H9 (cell line): ENCODE measurements at regions not wholly inside any gene's neighbourhood (a gene's known extent, or its start where the extent isn't known, plus 50 kb on each side); places are given as distances from the start of the nearest gene placed in this dataset.

ENCODE experiments used
- DNase-seq: peaks from one replicate; pipeline ENCODE4 v3.0.0-alpha.2; 2017
- H2AFZ ChIP-seq: one replicate; pipeline ENCODE4 v1.6.1; 2013; ENCODE audit warnings: mild to moderate bottlenecking, low read length, control low read depth, moderate library complexity
- H2AK5ac ChIP-seq: 2 replicates; pipeline ENCODE4 v1.6.1; 2013; ENCODE audit warnings: low read length, control low read depth, mixed read lengths; ENCODE audit not compliant: insufficient read length
- H2BK120ac ChIP-seq: one replicate; pipeline ENCODE4 v1.6.1; 2013; ENCODE audit warnings: low read depth, mild to moderate bottlenecking, low read length, control low read depth, inconsistent platforms; ENCODE audit not compliant: poor library complexity, severe bottlenecking
- H2BK12ac ChIP-seq: 2 replicates; pipeline ENCODE4 v1.6.1; 2013; ENCODE audit warnings: low read length, control low read depth, mixed read lengths, low read depth; ENCODE audit not compliant: insufficient read length
- H2BK15ac ChIP-seq: 2 replicates; pipeline ENCODE4 v1.6.1; 2013; ENCODE audit warnings: low read depth, low read length, control low read depth
- H2BK20ac ChIP-seq: one replicate; pipeline ENCODE4 v1.6.1; 2013; ENCODE audit warnings: low read depth, mild to moderate bottlenecking, low read length, control low read depth, inconsistent platforms; ENCODE audit not compliant: poor library complexity, severe bottlenecking
- H2BK5ac ChIP-seq: 2 replicates; pipeline ENCODE4 v1.6.1; 2013; ENCODE audit warnings: low read length, control low read depth, mixed read lengths; ENCODE audit not compliant: insufficient read length
- H3K14ac ChIP-seq: 2 replicates; pipeline ENCODE4 v1.6.1; 2013; ENCODE audit warnings: low read length, control low read depth; ENCODE audit not compliant: insufficient read depth
- H3K18ac ChIP-seq: 2 replicates; pipeline ENCODE4 v1.6.1; 2013; ENCODE audit warnings: low read depth, mild to moderate bottlenecking, mixed read lengths, low read length, control low read depth; ENCODE audit not compliant: insufficient read length
- H3K23ac ChIP-seq: 2 replicates; pipeline ENCODE4 v1.6.1; 2013; ENCODE audit warnings: low read length, control low read depth, mixed read lengths, low read depth; ENCODE audit not compliant: insufficient read length
- H3K23me2 ChIP-seq: 2 replicates; pipeline ENCODE4 v1.6.1; 2013; ENCODE audit warnings: low read depth, mild to moderate bottlenecking, mixed read lengths, low read length, control low read depth; ENCODE audit not compliant: insufficient read length, poor library complexity, severe bottlenecking
- H3K27ac ChIP-seq: 2 replicates; pipeline ENCODE4 v1.5.1; 2013; ENCODE audit warnings: low read length, control low read depth, mixed read lengths, low read depth; ENCODE audit not compliant: insufficient read length
- H3K27me3 ChIP-seq: 2 replicates; pipeline ENCODE4 v1.6.1; 2013; ENCODE audit warnings: low read length, control low read depth, inconsistent platforms; ENCODE audit not compliant: insufficient read depth
- H3K4ac ChIP-seq: 2 replicates; pipeline ENCODE4 v1.6.1; 2013; ENCODE audit warnings: low read depth, mild to moderate bottlenecking, control low read depth, inconsistent platforms, low read length, moderate library complexity
- H3K4me1 ChIP-seq: 2 replicates; pipeline ENCODE4 v1.6.1; 2013; ENCODE audit warnings: low read length, control low read depth, inconsistent platforms; ENCODE audit not compliant: insufficient read depth
- H3K4me2 ChIP-seq: 2 replicates; pipeline ENCODE4 v1.6.1; 2013; ENCODE audit warnings: low read length, control low read depth, mixed read lengths; ENCODE audit not compliant: insufficient read length, insufficient read depth
- H3K56ac ChIP-seq: 2 replicates; pipeline ENCODE4 v1.6.1; 2013; ENCODE audit warnings: low read depth, mild to moderate bottlenecking, mixed read lengths, low read length, control low read depth; ENCODE audit not compliant: insufficient read length
- H3K79me1 ChIP-seq: 2 replicates; pipeline ENCODE4 v1.6.1; 2013; ENCODE audit warnings: low read depth, mild to moderate bottlenecking, moderate library complexity, low read length, control low read depth, inconsistent platforms; ENCODE audit not compliant: insufficient read depth, poor library complexity, severe bottlenecking
- H3K79me2 ChIP-seq: 2 replicates; pipeline ENCODE4 v1.6.1; 2013; ENCODE audit warnings: low read length, control low read depth, inconsistent platforms; ENCODE audit not compliant: insufficient read depth
- H3K9ac ChIP-seq: 2 replicates; pipeline ENCODE4 v1.6.1; 2013; ENCODE audit warnings: low read length, control low read depth, mixed read lengths; ENCODE audit not compliant: insufficient read length; ENCODE audit errors: extremely low read depth
- H3K9me3 ChIP-seq: one replicate; pipeline ENCODE4 v1.6.1; 2013; ENCODE audit warnings: low read depth, low read length, inconsistent platforms; ENCODE audit not compliant: control insufficient read depth
- H3T11ph ChIP-seq: one replicate; pipeline ENCODE4 v1.6.1; 2013; ENCODE audit warnings: mild to moderate bottlenecking, low read length, control low read depth, inconsistent platforms
- H4K20me1 ChIP-seq: one replicate; pipeline ENCODE4 v1.6.1; 2013; ENCODE audit not compliant: control insufficient read depth, insufficient read length, insufficient read depth
- H4K5ac ChIP-seq: 2 replicates; pipeline ENCODE4 v1.6.1; 2013; ENCODE audit warnings: low read depth, mild to moderate bottlenecking, mixed read lengths, low read length, control low read depth; ENCODE audit not compliant: insufficient read length
- H4K8ac ChIP-seq: replicated peaks from 2 replicates; pipeline ENCODE4 v1.6.1; 2013; ENCODE audit warnings: low read length, control low read depth, mixed read lengths, low read depth; ENCODE audit not compliant: insufficient read length
- H4K91ac ChIP-seq: 2 replicates; pipeline ENCODE4 v1.6.1; 2013; ENCODE audit warnings: low read depth, mild to moderate bottlenecking, moderate library complexity, mixed read lengths, low read length, control low read depth; ENCODE audit not compliant: insufficient read length
- H3K27ac Mint-ChIP-seq, 3 experiments: 2 replicates in 2 of 3; 3 replicates in 1 of 3; pipeline ENCODE4 v1.8.0; 2020 to 2021; ENCODE audit warnings: mixed read lengths in 3 of 3, mild to moderate bottlenecking in 1 of 3, moderate library complexity in 1 of 3
- H3K27me3 Mint-ChIP-seq: 2 replicates; pipeline ENCODE4 v1.8.0; 2021; ENCODE audit warnings: low read depth, mild to moderate bottlenecking, moderate library complexity, mixed read lengths
- H3K36me3 Mint-ChIP-seq, 3 experiments: 2 replicates in 2 of 3; 3 replicates in 1 of 3; pipeline ENCODE4 v1.8.0; 2020 to 2021; ENCODE audit warnings: low read depth in 3 of 3, mixed read lengths in 3 of 3; ENCODE audit not compliant: insufficient read depth in 1 of 3
- H3K4me1 Mint-ChIP-seq, 2 experiments: 2 replicates each; pipeline ENCODE4 v1.8.0; 2020; ENCODE audit warnings: mixed read lengths in 2 of 2
- H3K4me3 Mint-ChIP-seq, 2 experiments: 2 replicates in 1 of 2; 3 replicates in 1 of 2; pipeline ENCODE4 v1.8.0; 2020 to 2021; ENCODE audit warnings: mild to moderate bottlenecking in 2 of 2, mixed read lengths in 2 of 2, moderate library complexity in 1 of 2
- H3K9me3 Mint-ChIP-seq, 2 experiments: 2 replicates in 1 of 2; 3 replicates in 1 of 2; pipeline ENCODE4 v1.8.0; 2020; ENCODE audit warnings: mild to moderate bottlenecking in 2 of 2, mixed read lengths in 2 of 2, moderate library complexity in 1 of 2
- CTCF ChIP-seq: fragments of 200-600 bp; sonication (generic); conservative IDR thresholded peaks from 3 replicates; pipeline ENCODE4 v1.8.0; 2021; ENCODE audit warnings: antibody characterized with exemption, mild to moderate bottlenecking
- WGBS: extraction: QIAGEN DNeasy Blood & Tissue Kit; methylation state at CpG from one replicate; pipeline ENCODE4 v1.1.7; 2013; ENCODE audit warnings: missing lambda C conversion rate, low lambda C conversion rate, mixed read lengths; ENCODE audit not compliant: insufficient read length; ENCODE audit errors: extremely low coverage; 5-methylcytosine and 5-hydroxymethylcytosine counted together

GRCh38 chrX:1009771-1010170 lies 202.7 kb downstream of the CRLF2 start:
- H3K79me1 ChIP-seq = no peaks in the 10 kb centered on the region

More at GRCh38 chrX:1009771-1010170, 202.7 kb downstream of the CRLF2 start:
- Histone ChIP-seq H2AK5ac (no peak overlapping the region), H4K91ac (no peak overlapping the region), H3K4ac (no peak overlapping the region), H2BK15ac (no peak overlapping the region), H3K23ac (no peak overlapping the region), H3T11ph (no peak overlapping the region), H3K79me2 (no peaks in the 10 kb centered on the region), H2BK120ac (no peak overlapping the region), H3K4me1 (no peaks in the 10 kb centered on the region), H3K4me2 (no peak overlapping the region), H3K23me2 (no peaks in the 10 kb centered on the region), H2BK20ac (no peak overlapping the region), H2AFZ (no peak overlapping the region), H3K27ac (no peak overlapping the region), H2BK12ac (no peak overlapping the region), H3K9me3 (no peaks in the 10 kb centered on the region), H3K9ac (no peak overlapping the region), H4K8ac (no peak overlapping the region), H3K27me3 (no peaks in the 10 kb centered on the region), H3K14ac (no peak overlapping the region), H4K20me1 (no peaks in the 10 kb centered on the region), H3K18ac (no peak overlapping the region), H3K56ac (no peak overlapping the region), H2BK5ac (no peak overlapping the region), H4K5ac (no peak overlapping the region)
- peaks cover 0 to 2% of the 10 kb centered on the region in 2 experiments; a peak in 2 of 5 replicates for H3K9me3 Mint-ChIP-seq
- no peak overlapping the region for H3K27ac Mint-ChIP-seq
- H3K4me3 Mint-ChIP-seq = no peak overlapping the region
- no peak for TF ChIP-seq CTCF
- no peak for DNase-seq
- WGBS = no CpG with 5 or more reads among the region's 15 CpGs
- H3K4me1 Mint-ChIP-seq = no peaks in the 10 kb centered on the region
- H3K27me3 Mint-ChIP-seq = peaks cover 5% of the 10 kb centered on the region; the same call in 1 of the 2 replicates
- H3K36me3 Mint-ChIP-seq = no peaks in the 10 kb centered on the region; a peak in 1 of 7 replicates
